Fibroblast of mammary gland (primary cell): ENCODE measurements at regions not wholly inside any gene's neighbourhood (a gene's known extent, or its start where the extent isn't known, plus 50 kb on each side); places are given as distances from the start of the nearest gene placed in this dataset.
A peak's percentile ranks its signal among the peaks of the same experiment; 100 is the strongest.

Experiments used
- DNase-seq: peaks from one replicate; pipeline ENCODE4 v3.0.0-alpha.2; 2010; ENCODE audit warnings: low read depth
- H3K4me3 ChIP-seq: 2 replicates; pipeline ENCODE4 v1.5.1; 2011; ENCODE audit warnings: low read depth, mild to moderate bottlenecking, low read length, moderate library complexity; ENCODE audit not compliant: control insufficient read depth
- TF ChIP-seq, protein P1 (sequence below): conservative IDR thresholded peaks from 2 replicates; pipeline ENCODE4 v1.5.1; 2011; ENCODE audit warnings: low read depth, low read length, inconsistent platforms; ENCODE audit not compliant: control insufficient read depth, insufficient read depth

DNA sequence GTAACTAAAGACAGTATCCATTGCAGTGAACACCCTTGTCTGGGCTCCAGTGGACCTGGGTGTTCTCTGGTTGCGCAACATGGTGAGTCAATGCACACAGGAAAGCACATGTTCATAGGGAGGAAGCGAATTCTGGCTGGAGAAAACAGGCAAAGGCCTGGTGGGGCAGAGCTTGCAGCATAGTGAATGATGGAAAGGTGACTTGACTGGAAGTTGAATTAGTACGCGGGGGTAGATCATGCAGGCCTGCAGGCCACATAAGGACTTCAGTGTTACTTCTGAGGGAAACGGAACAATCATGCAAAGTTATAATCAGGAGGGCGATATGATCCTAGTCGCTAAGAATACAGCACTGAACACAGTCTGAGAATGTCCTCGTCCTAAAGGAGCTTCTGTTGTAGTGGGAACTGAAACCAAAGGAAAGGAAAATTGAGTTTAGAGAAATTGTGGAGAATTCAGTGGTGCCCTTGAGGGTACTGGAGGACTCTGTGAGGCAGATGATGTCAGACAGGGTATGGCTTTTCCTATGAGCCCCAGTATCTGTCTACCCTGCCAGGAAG is 71.9 kb upstream of the RANBP3L start:
- H3K4me3 ChIP-seq: no peak overlapping the region
- DNase-seq: peak; percentile 97
- TF ChIP-seq, protein P1, sequence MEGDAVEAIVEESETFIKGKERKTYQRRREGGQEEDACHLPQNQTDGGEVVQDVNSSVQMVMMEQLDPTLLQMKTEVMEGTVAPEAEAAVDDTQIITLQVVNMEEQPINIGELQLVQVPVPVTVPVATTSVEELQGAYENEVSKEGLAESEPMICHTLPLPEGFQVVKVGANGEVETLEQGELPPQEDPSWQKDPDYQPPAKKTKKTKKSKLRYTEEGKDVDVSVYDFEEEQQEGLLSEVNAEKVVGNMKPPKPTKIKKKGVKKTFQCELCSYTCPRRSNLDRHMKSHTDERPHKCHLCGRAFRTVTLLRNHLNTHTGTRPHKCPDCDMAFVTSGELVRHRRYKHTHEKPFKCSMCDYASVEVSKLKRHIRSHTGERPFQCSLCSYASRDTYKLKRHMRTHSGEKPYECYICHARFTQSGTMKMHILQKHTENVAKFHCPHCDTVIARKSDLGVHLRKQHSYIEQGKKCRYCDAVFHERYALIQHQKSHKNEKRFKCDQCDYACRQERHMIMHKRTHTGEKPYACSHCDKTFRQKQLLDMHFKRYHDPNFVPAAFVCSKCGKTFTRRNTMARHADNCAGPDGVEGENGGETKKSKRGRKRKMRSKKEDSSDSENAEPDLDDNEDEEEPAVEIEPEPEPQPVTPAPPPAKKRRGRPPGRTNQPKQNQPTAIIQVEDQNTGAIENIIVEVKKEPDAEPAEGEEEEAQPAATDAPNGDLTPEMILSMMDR: no peak

DNA sequence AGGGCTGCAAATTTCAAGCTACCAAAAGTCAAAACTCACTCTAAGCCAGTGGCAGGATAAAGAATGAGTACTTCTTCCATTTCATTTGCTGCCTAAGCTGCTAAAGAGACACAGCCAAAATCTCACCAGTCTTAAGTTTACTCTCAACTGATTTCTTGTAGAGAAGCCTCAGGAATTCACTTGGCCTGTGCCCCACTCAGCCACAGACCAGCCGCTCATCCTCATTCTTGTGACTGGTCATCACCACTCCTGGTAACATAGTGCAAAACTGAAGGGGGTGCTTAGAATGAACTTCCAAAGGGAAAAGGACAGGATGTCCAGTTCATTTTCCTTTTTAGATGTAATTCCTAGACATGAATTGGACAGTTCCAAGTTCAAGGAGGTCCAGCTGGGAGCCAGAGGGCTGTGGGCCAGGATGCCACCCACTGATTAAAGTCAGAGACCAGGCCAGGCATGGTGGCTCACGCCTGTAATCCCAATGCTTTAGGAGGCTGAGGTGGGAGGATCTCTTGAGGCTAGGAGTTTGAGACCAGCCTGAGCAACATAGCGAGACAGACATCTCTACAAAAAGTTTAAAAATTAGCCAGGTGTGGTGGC is 72.7 kb upstream of the RANBP3L start:
- H3K4me3 ChIP-seq: no peak overlapping the region
- peak; percentile 93 for DNase-seq
- TF ChIP-seq, protein P1: no peak

DNA sequence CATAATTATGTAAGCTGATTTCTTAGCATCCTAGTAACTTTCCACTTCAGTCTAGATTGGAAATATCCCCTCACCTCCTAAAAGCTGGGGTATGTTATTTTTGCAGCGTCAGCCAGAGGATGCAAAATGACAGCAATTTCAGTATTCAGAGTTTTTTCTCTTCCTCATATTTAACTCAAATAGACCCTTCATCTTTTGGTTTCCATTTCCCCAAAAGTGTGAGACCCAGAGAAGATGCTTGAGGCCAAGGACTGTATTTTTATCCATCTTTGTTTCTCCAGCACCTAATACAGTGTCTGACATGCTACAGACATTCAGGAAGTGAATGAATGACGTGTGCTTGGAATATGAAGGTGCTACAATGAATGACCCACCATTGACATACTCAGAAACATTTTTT is 75.5 kb upstream of the RANBP3L start:
- TF ChIP-seq, protein P1: no peak
- H3K4me3 ChIP-seq: no peak overlapping the region
- no peak for DNase-seq

DNA sequence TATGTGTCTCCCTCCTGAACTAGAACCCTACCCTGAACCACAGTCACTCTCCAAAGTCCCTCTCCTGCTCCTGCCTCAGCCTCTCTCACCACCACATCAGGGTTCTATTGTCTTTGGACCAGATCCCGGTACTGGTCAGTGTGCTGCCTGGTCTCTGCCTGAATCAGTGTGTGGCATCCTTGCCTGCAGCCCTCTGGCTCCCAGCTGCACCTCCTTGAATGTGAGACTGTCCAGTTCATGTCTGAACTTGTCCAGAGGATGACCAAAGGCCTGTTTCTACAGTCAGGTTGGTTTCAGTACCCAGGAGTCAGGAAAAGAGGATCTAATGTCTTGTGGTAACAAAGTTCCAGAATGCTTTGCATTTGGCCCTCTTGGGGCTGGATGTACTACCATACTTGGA is 76.8 kb upstream of the RANBP3L start:
- TF ChIP-seq, protein P1: no peak
- DNase-seq: peak; percentile 70
- no peak overlapping the region for H3K4me3 ChIP-seq

DNA sequence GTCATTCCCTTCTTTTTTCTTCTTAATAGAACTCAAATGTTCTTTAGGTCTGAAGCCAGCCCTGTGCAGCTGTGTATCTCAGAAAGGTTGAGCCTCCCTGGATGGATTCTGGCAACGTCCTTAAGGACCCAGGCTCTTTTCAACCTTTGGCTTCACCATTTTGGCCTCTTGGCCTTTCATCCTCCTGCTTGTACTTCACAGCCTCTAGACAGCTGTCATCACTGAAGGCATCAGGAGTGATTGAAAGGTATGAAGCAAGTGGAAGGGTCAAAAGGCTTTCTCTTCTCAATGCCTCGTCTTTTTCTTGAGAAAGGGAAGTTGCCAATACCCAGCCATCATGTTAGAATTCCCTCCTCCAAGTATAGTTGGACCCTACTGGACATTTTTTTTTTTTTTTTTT is 81.2 kb upstream of the RANBP3L start:
- DNase-seq: no peak
- TF ChIP-seq, protein P1: no peak
- H3K4me3 ChIP-seq: no peak overlapping the region

DNA sequence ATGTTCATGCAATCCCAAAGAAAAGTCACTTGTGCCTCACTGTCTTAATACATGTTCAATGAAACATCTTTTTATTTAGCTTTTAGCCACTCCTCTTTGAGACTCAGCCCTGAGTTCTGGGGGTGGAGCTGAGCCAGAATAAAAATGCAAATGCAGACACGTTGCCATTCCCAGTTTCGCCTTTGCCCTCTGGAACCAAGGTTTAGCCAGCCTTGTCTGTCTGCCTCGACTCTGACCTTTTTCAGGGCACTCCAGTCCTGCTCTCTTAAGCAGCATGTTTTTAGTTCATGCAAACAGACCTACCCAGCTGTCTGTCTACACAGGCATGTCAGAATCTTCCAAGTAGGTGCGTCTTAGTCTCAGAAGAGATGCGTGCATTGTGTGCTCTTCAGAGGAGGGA is 82.2 kb upstream of the RANBP3L start:
- TF ChIP-seq, protein P1: no peak
- no peak for DNase-seq
- H3K4me3 ChIP-seq: no peak overlapping the region

DNA sequence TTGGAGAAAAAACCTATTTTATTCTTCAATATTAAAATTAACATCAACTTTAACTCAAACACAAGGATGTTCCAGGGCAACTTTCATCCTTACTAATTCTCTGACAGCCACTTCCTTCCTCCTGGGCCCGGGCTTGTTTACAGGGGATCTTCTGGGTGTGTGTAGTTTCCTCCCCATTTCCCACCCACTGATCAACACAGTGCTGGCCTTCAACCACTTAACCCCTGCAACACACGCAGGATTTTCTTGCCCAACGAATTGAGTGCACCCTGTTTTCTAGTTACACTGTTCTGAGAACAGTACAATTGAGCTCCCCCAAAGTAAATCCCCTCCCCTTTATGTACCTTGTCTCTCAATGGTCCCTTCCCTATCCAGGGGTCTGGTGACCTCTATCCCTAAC is 83.1 kb upstream of the RANBP3L start:
- no peak overlapping the region for H3K4me3 ChIP-seq
- TF ChIP-seq, protein P1: no peak
- no peak for DNase-seq
